DND-41 (cell line): ENCODE measurements at regions not wholly inside any gene's neighbourhood (a gene's known extent, or its start where the extent isn't known, plus 50 kb on each side); places are given as distances from the start of the nearest gene placed in this dataset.
"Not testable (repeated sequence)": the region's sequence is repeated elsewhere in the genome, so short reads cannot be mapped to it uniquely, and the experiment has no call there.

Experiments used
- ATAC-seq: fragments of 200-7000 bp; cut with Tn5 transposase; 3 replicates; pipeline ENCODE4 v1.9.1; 2021; ENCODE audit warnings: low read depth; ENCODE audit not compliant: insufficient read depth
- DNase-seq: peaks from one replicate; pipeline ENCODE4 v3.0.0-alpha.2; 2020
- H2AFZ ChIP-seq: 2 replicates; pipeline ENCODE4 v1.6.0; 2012; ENCODE audit warnings: low read depth, low read length
- H3K27ac ChIP-seq: 2 replicates; pipeline ENCODE4 v1.5.1; 2012; ENCODE audit warnings: low read length, inconsistent platforms
- H3K27me3 ChIP-seq: fragments of 200-600 bp; sonication (generic); 2 replicates; pipeline ENCODE4 v1.6.0; 2012; ENCODE audit warnings: low read length, mild to moderate bottlenecking, inconsistent platforms; ENCODE audit not compliant: insufficient read depth, poor library complexity
- H3K36me3 ChIP-seq: 2 replicates; pipeline ENCODE4 v1.5.1; 2012; ENCODE audit warnings: low read length, inconsistent platforms; ENCODE audit not compliant: insufficient read depth
- H3K4me1 ChIP-seq: 2 replicates; pipeline ENCODE4 v1.5.1; 2012; ENCODE audit warnings: mild to moderate bottlenecking, low read length; ENCODE audit not compliant: insufficient read depth
- H3K4me2 ChIP-seq: 2 replicates; pipeline ENCODE4 v1.6.0; 2012; ENCODE audit warnings: mild to moderate bottlenecking, moderate library complexity, low read length, inconsistent platforms; ENCODE audit not compliant: insufficient read depth
- H3K4me3 ChIP-seq, 2 experiments: fragments of 200-600 bp in 1 of 2; shearing (Covaris generic) in 1 of 2; 2 replicates each; pipeline ENCODE4 v1.5.1; 2012 to 2016; ENCODE audit warnings: inconsistent platforms in 2 of 2, low read length in 2 of 2, mild to moderate bottlenecking in 2 of 2, low read depth in 1 of 2, moderate library complexity in 1 of 2
- H3K79me2 ChIP-seq: 2 replicates; pipeline ENCODE4 v1.6.0; 2012; ENCODE audit warnings: low read length, inconsistent platforms; ENCODE audit not compliant: insufficient read depth
- H3K9ac ChIP-seq: 2 replicates; pipeline ENCODE4 v1.6.0; 2012; ENCODE audit warnings: low read depth, mild to moderate bottlenecking, inconsistent platforms, low read length, moderate library complexity
- H3K9me3 ChIP-seq: 2 replicates; pipeline ENCODE4 v1.5.1; 2012; ENCODE audit warnings: low read length, moderate library complexity, mild to moderate bottlenecking, inconsistent platforms; ENCODE audit not compliant: insufficient read depth, severe bottlenecking
- H4K20me1 ChIP-seq: 2 replicates; pipeline ENCODE4 v1.6.0; 2012; ENCODE audit warnings: low read length; ENCODE audit not compliant: insufficient read depth

GRCh38 chr21:5327220-5327619 is 5194.2 kb upstream of the TPTE start:
- not testable (repeated sequence) for ATAC-seq, H3K9ac ChIP-seq, H3K79me2 ChIP-seq, H3K36me3 ChIP-seq, H3K27ac ChIP-seq, H3K4me1 ChIP-seq, H3K27me3 ChIP-seq, H2AFZ ChIP-seq, DNase-seq, H3K4me2 ChIP-seq, H3K4me3 ChIP-seq, H3K9me3 ChIP-seq, H4K20me1 ChIP-seq

GRCh38 chr21:5329311-5329939 is 5192.0 kb upstream of the TPTE start:
- ATAC-seq, H3K9me3 ChIP-seq, H3K4me3 ChIP-seq: not testable (repeated sequence)

GRCh38 chr21:5357839-5358238 is 5163.5 kb upstream of the TPTE start:
- not testable (repeated sequence) for H3K36me3 ChIP-seq, H3K27me3 ChIP-seq, H3K4me3 ChIP-seq, H3K79me2 ChIP-seq, H3K27ac ChIP-seq, H2AFZ ChIP-seq, H3K9ac ChIP-seq, H3K9me3 ChIP-seq, H3K4me1 ChIP-seq, H3K4me2 ChIP-seq, H4K20me1 ChIP-seq, DNase-seq
- peak; percentile 19; the same call in 2 of the 3 replicates for ATAC-seq

More at GRCh38 chr21:5329311-5329939, 5192.0 kb upstream of the TPTE start:
- not testable (repeated sequence) for H3K27ac ChIP-seq, H3K4me1 ChIP-seq, DNase-seq, H4K20me1 ChIP-seq, H3K4me2 ChIP-seq, H3K79me2 ChIP-seq, H3K36me3 ChIP-seq, H2AFZ ChIP-seq, H3K27me3 ChIP-seq, H3K9ac ChIP-seq
